Stimulated activated naive CD8-positive, alpha-beta T cell treated with anti-CD3 and anti-CD28 coated beads, Interleukin-15, Interleukin-2, amounts not matched to agents 100 ng/mL and 50 ng/mL, for 24 hours (primary cell): ENCODE measurements at regions not wholly inside any gene's neighbourhood (a gene's known extent, or its start where the extent isn't known, plus 50 kb on each side); places are given as distances from the start of the nearest gene placed in this dataset.
"Not testable (repeated sequence)": the region's sequence is repeated elsewhere in the genome, so short reads cannot be mapped to it uniquely, and the experiment has no call there.

Experiments used
- H3K27ac Mint-ChIP-seq: one replicate; pipeline ENCODE4 v1.8.0; 2021; ENCODE audit warnings: mild to moderate bottlenecking, mixed read lengths
- H3K27me3 Mint-ChIP-seq: one replicate; pipeline ENCODE4 v1.8.0; 2021; ENCODE audit warnings: mixed read lengths
- H3K36me3 Mint-ChIP-seq: one replicate; pipeline ENCODE4 v1.8.0; 2021; ENCODE audit warnings: low read depth, mixed read lengths
- H3K4me1 Mint-ChIP-seq: one replicate; pipeline ENCODE4 v1.8.0; 2021; ENCODE audit warnings: low read depth, mixed read lengths
- H3K4me3 Mint-ChIP-seq: one replicate; pipeline ENCODE4 v1.8.0; 2021; ENCODE audit warnings: mild to moderate bottlenecking, mixed read lengths
- H3K9me3 Mint-ChIP-seq: one replicate; pipeline ENCODE4 v1.8.0; 2021; ENCODE audit warnings: mixed read lengths

GRCh38 chr18:68178921-68179320 is 536.0 kb downstream of the TMX3 start:
- no peaks in the 10 kb centered on the region for H3K27me3 Mint-ChIP-seq
- no peaks in the 10 kb centered on the region for H3K36me3 Mint-ChIP-seq
- peaks cover 4% of the 10 kb centered on the region for H3K9me3 Mint-ChIP-seq
- H3K27ac Mint-ChIP-seq, result no peak overlapping the region
- no peaks in the 10 kb centered on the region for H3K4me1 Mint-ChIP-seq
- H3K4me3 Mint-ChIP-seq, result no peak overlapping the region

- Mint-ChIP-seq H3K36me3 (no peaks in the 10 kb centered on the region), H3K4me1 (no peaks in the 10 kb centered on the region), H3K4me3 (no peak overlapping the region), H3K27me3 (no peaks in the 10 kb centered on the region), H3K9me3 (peaks cover 4% of the 10 kb centered on the region), H3K27ac (no peak overlapping the region)
These were observed 536.9 kb downstream of the TMX3 start for GRCh38 chr18:68177807-68178702.

- Mint-ChIP-seq H3K27ac (no peak overlapping the region), H3K4me1 (no peaks in the 10 kb centered on the region), H3K36me3 (no peaks in the 10 kb centered on the region), H3K4me3 (no peak overlapping the region), H3K9me3 (peaks cover 1% of the 10 kb centered on the region), H3K27me3 (no peaks in the 10 kb centered on the region)
These were observed 538.0 kb downstream of the TMX3 start for GRCh38 chr18:68176901-68177300.

GRCh38 chr18:68172842-68173549 is 541.9 kb downstream of the TMX3 start:
- no peak overlapping the region for H3K4me3 Mint-ChIP-seq
- no peaks in the 10 kb centered on the region for H3K4me1 Mint-ChIP-seq
- H3K27ac Mint-ChIP-seq, result no peak overlapping the region
- H3K36me3 Mint-ChIP-seq, result no peaks in the 10 kb centered on the region
- H3K27me3 Mint-ChIP-seq, result no peaks in the 10 kb centered on the region
- H3K9me3 Mint-ChIP-seq, result no peaks in the 10 kb centered on the region

GRCh38 chr18:68164909-68165308 is 550.0 kb downstream of the TMX3 start:
- Mint-ChIP-seq H3K9me3 (peaks cover under 1% of the 10 kb centered on the region), H3K4me3 (no peak overlapping the region), H3K36me3 (no peaks in the 10 kb centered on the region), H3K27me3 (no peaks in the 10 kb centered on the region), H3K4me1 (no peaks in the 10 kb centered on the region), H3K27ac (no peak overlapping the region)

GRCh38 chr18:68153821-68154220 is 561.1 kb downstream of the TMX3 start:
- not testable (repeated sequence) for H3K36me3 Mint-ChIP-seq, H3K27ac Mint-ChIP-seq, H3K4me1 Mint-ChIP-seq, H3K4me3 Mint-ChIP-seq, H3K9me3 Mint-ChIP-seq, H3K27me3 Mint-ChIP-seq

- Mint-ChIP-seq H3K27ac (no peak overlapping the region), H3K9me3 (no peaks in the 10 kb centered on the region), H3K36me3 (no peaks in the 10 kb centered on the region), H3K4me3 (no peak overlapping the region), H3K27me3 (no peaks in the 10 kb centered on the region), H3K4me1 (no peaks in the 10 kb centered on the region)
These were observed 562.1 kb downstream of the TMX3 start for GRCh38 chr18:68152770-68153169.

GRCh38 chr18:68150961-68151360 is 563.9 kb downstream of the TMX3 start:
- H3K4me1 Mint-ChIP-seq, result no peaks in the 10 kb centered on the region
- H3K27ac Mint-ChIP-seq, result no peak overlapping the region
- H3K36me3 Mint-ChIP-seq, result no peaks in the 10 kb centered on the region
- H3K4me3 Mint-ChIP-seq, result no peak overlapping the region
- H3K27me3 Mint-ChIP-seq, result no peaks in the 10 kb centered on the region
- H3K9me3 Mint-ChIP-seq, result no peaks in the 10 kb centered on the region

GRCh38 chr18:68148863-68149262 is 566.0 kb downstream of the TMX3 start:
- Mint-ChIP-seq H3K27ac (no peak overlapping the region), H3K36me3 (no peaks in the 10 kb centered on the region), H3K4me3 (no peak overlapping the region), H3K4me1 (no peaks in the 10 kb centered on the region), H3K9me3 (no peaks in the 10 kb centered on the region), H3K27me3 (no peaks in the 10 kb centered on the region)

GRCh38 chr18:68147728-68148127 is 567.2 kb downstream of the TMX3 start:
- no peak overlapping the region for H3K27ac Mint-ChIP-seq
- H3K4me3 Mint-ChIP-seq, result no peak overlapping the region
- no peaks in the 10 kb centered on the region for H3K9me3 Mint-ChIP-seq

GRCh38 chr18:68121826-68122225 is 593.1 kb downstream of the TMX3 start:
- Mint-ChIP-seq H3K27me3 (no peaks in the 10 kb centered on the region), H3K36me3 (no peaks in the 10 kb centered on the region), H3K27ac (no peak overlapping the region), H3K4me1 (no peaks in the 10 kb centered on the region), H3K9me3 (no peaks in the 10 kb centered on the region), H3K4me3 (no peak overlapping the region)

More at GRCh38 chr18:68147728-68148127, 567.2 kb downstream of the TMX3 start:
- no peaks in the 10 kb centered on the region for H3K36me3 Mint-ChIP-seq
- no peaks in the 10 kb centered on the region for H3K27me3 Mint-ChIP-seq
- no peaks in the 10 kb centered on the region for H3K4me1 Mint-ChIP-seq

GRCh38 chr18:68121308-68121707 is 593.6 kb downstream of the TMX3 start:
- H3K36me3 Mint-ChIP-seq, result no peaks in the 10 kb centered on the region
- H3K4me3 Mint-ChIP-seq, result no peak overlapping the region
- H3K4me1 Mint-ChIP-seq, result no peaks in the 10 kb centered on the region
- no peaks in the 10 kb centered on the region for H3K27me3 Mint-ChIP-seq
- no peaks in the 10 kb centered on the region for H3K9me3 Mint-ChIP-seq
- H3K27ac Mint-ChIP-seq, result no peak overlapping the region

GRCh38 chr18:68114989-68115388 is 598.5 kb upstream of the DSEL start:
- Mint-ChIP-seq H3K27me3 (no peaks in the 10 kb centered on the region), H3K27ac (no peak overlapping the region), H3K9me3 (no peaks in the 10 kb centered on the region), H3K36me3 (no peaks in the 10 kb centered on the region), H3K4me3 (no peak overlapping the region), H3K4me1 (no peaks in the 10 kb centered on the region)

GRCh38 chr18:68104036-68104435 is 587.5 kb upstream of the DSEL start:
- Mint-ChIP-seq H3K27me3 (no peaks in the 10 kb centered on the region), H3K36me3 (no peaks in the 10 kb centered on the region), H3K27ac (no peak overlapping the region), H3K4me1 (no peaks in the 10 kb centered on the region), H3K9me3 (no peaks in the 10 kb centered on the region), H3K4me3 (no peak overlapping the region)

GRCh38 chr18:68103561-68103960 is 587.0 kb upstream of the DSEL start:
- H3K36me3 Mint-ChIP-seq, result no peaks in the 10 kb centered on the region
- no peaks in the 10 kb centered on the region for H3K27me3 Mint-ChIP-seq
- no peaks in the 10 kb centered on the region for H3K9me3 Mint-ChIP-seq
- H3K4me3 Mint-ChIP-seq, result no peak overlapping the region
- no peaks in the 10 kb centered on the region for H3K4me1 Mint-ChIP-seq
- H3K27ac Mint-ChIP-seq, result no peak overlapping the region
